Adrenal gland (tissue), 9 donors: ENCODE measurements at regions not wholly inside any gene's neighbourhood (a gene's known extent, or its start where the extent isn't known, plus 50 kb on each side); places are given as distances from the start of the nearest gene placed in this dataset.

Experiments
- DNase-seq, 7 donors: peaks; one replicate each; pipeline ENCODE4 v3.0.0-alpha.2; 2019 to 2020
- H3K27ac ChIP-seq, 5 donors: fragments of 200-600 bp; sonication (generic) in 4 of 5; 1 replicate in 3 of 5; 2 replicates in 2 of 5; pipeline versions ENCODE4 v1.5.1 to v1.8.0; 2016 to 2020; ENCODE audit warnings: mild to moderate bottlenecking in 1 of 5
- H3K27me3 ChIP-seq: fragments of 200-600 bp; 2 replicates; pipeline ENCODE4 v1.8.0; 2021
- H3K36me3 ChIP-seq, 2 donors: fragments of 200-600 bp; replicated peaks in 1 of 2; 1 replicate in 1 of 2; 2 replicates in 1 of 2; pipeline versions ENCODE4 v1.5.1 to v1.8.0; 2018 to 2022
- H3K4me1 ChIP-seq, 2 donors: fragments of 200-600 bp; replicated peaks in 1 of 2; 1 replicate in 1 of 2; 2 replicates in 1 of 2; pipeline versions ENCODE4 v1.5.1 to v1.8.0; 2018 to 2021
- H3K4me3 ChIP-seq, 4 donors: fragments of 200-600 bp; sonication (generic) in 3 of 4; one replicate each; pipeline ENCODE4 v1.5.1; 2016 to 2018
- H3K9me3 ChIP-seq, 3 donors: fragments of 200-600 bp; sonication (generic) in 1 of 3; replicated peaks in 1 of 3; 1 replicate in 2 of 3; 2 replicates in 1 of 3; pipeline versions ENCODE4 v1.5.1 to v1.8.0; 2016 to 2021
- CTCF ChIP-seq, 6 experiments: fragments of 450-650 bp in 4 of 6; fragments of 200-600 bp in 2 of 6; sonication (generic) in 1 of 6; IDR thresholded peaks; 1 replicate in 5 of 6; 2 replicates in 1 of 6; pipeline versions ENCODE4 v1.5.1 to v1.8.0; 2016 to 2021; ENCODE audit warnings: antibody characterized with exemption in 6 of 6, mild to moderate bottlenecking in 2 of 6, moderate library complexity in 1 of 6
- POLR2A ChIP-seq, 2 donors: fragments of 450-650 bp; IDR thresholded peaks; one replicate each; pipeline ENCODE4 v1.6.1; 2017; ENCODE audit warnings: antibody characterized with exemption in 2 of 2, mild to moderate bottlenecking in 2 of 2, moderate library complexity in 1 of 2
- WGBS, 4 donors: extraction: QIAGEN DNeasy Blood & Tissue Kit in 2 of 4; methylation state at CpG; one replicate each; pipeline versions ENCODE4 v1.1.5 to v1.1.7; 2013 to 2017; 5-methylcytosine and 5-hydroxymethylcytosine counted together
- intact Hi-C, 2 donors: fragments of 100-400 bp; cut with DNase I; formaldehyde crosslinking; loops; one replicate each; pipeline versions ENCODE4 v1.14.1 to v1.15.0; 2022 to 2023
- donor health status: healthy with polysubstance abuse.
- donor health status: Bipolar disorder and iron deficiency.
- donor health status: DM: yes; HTN: yes; CAD: no.
- donor health status: DM: no; HTN: no; CAD: no.
- donor health status: DM: no; HTN: no; CAD: no.

GRCh38 chr13:86758116-86758515 is 913.1 kb upstream of the SLITRK5 start:
- 83 to 94% (median 91%) methylated on average over 4 of the region's 4 CpGs for WGBS, 4 donors
- Histone ChIP-seq H3K4me3 (no peak overlapping the region), H3K9me3 (no peaks in the 10 kb centered on the region), H3K36me3 (no peaks in the 10 kb centered on the region), H3K4me1 (no peaks in the 10 kb centered on the region), H3K27ac (no peak overlapping the region), H3K27me3 (no peaks in the 10 kb centered on the region)
- intact Hi-C loops = no loop called here
- DNase-seq = no peak
- TF ChIP-seq POLR2A (IDR thresholded peaks at IDR 0.05) = no peak
- no peak for TF ChIP-seq CTCF (IDR thresholded peaks at IDR 0.05)

- 83 to 96% (median 87%) methylated on average over 5 of the region's 5 CpGs for WGBS, 4 donors
- Histone ChIP-seq H3K4me3 (no peak overlapping the region), H3K4me1 (no peaks in the 10 kb centered on the region), H3K27ac (no peak overlapping the region), H3K27me3 (no peaks in the 10 kb centered on the region), H3K36me3 (no peaks in the 10 kb centered on the region), H3K9me3 (no peaks in the 10 kb centered on the region)
- TF ChIP-seq CTCF (IDR thresholded peaks at IDR 0.05) (no peak), POLR2A (IDR thresholded peaks at IDR 0.05) (no peak)
- DNase-seq = no peak
- intact Hi-C loops = no loop called here
Observed at GRCh38 chr13:86760620-86761019, 910.6 kb upstream of the SLITRK5 start.

- TF ChIP-seq CTCF (IDR thresholded peaks at IDR 0.05) (no peak), POLR2A (IDR thresholded peaks at IDR 0.05) (no peak)
- no peak overlapping the region for H3K4me3 ChIP-seq
- H3K36me3 ChIP-seq = no peaks in the 10 kb centered on the region
- no peaks in the 10 kb centered on the region for H3K4me1 ChIP-seq
- DNase-seq = no peak
- intact Hi-C loops = no loop called here
- no peaks in the 10 kb centered on the region for H3K27me3 ChIP-seq
- H3K9me3 ChIP-seq = no peaks in the 10 kb centered on the region
- no peak overlapping the region for H3K27ac ChIP-seq
- WGBS, 4 donors = 46 to 66% (median 56%) methylated on average over 3 of the region's 3 CpGs
Observed at GRCh38 chr13:86765462-86765861, 905.7 kb upstream of the SLITRK5 start.

GRCh38 chr13:86788616-86789015 is 882.6 kb upstream of the SLITRK5 start:
- Histone ChIP-seq H3K27ac (no peak overlapping the region), H3K27me3 (no peaks in the 10 kb centered on the region), H3K4me3 (no peak overlapping the region), H3K9me3 (no peaks in the 10 kb centered on the region), H3K4me1 (no peaks in the 10 kb centered on the region), H3K36me3 (no peaks in the 10 kb centered on the region)
- 27 to 49% (median 31%) methylated on average over 2 of the region's 2 CpGs for WGBS, 4 donors
- TF ChIP-seq CTCF (IDR thresholded peaks at IDR 0.05) (no peak), POLR2A (IDR thresholded peaks at IDR 0.05) (no peak)
- intact Hi-C loops = no loop called here
- DNase-seq = no peak
